ENCODE measurements at regions not wholly inside any gene's neighbourhood (a gene's known extent, or its start where the extent isn't known, plus 50 kb on each side); places are given as distances from the start of the nearest gene placed in this dataset.

DNA sequence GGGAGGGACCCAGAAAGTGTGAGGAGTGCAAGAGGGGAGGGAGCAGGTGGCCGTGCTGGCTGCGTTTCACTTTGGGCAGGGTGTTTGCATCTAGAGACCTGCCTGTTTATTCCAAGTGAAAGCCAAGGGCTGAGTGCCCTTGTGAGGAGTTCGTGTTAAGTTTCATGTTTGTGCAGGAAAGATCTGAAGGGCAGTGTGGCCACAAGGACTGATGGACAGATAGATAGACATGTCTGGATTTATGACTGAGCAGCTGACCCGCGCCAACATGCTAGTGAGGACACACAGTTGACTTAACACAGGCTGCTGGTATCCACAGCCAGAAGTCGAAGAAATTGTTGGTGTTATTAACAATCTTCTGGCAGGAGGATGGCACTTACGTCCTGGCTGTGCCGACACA is 387.6 kb upstream of the TNP1 start:
- no peak for DNase-seq (ENCODE audit: low read depth, low spot score)

- no peak for DNase-seq (ENCODE audit: low read depth, low spot score)
These were observed 386.2 kb upstream of the TNP1 start for GRCh38 chr2:217246108-217246507.

- DNase-seq (ENCODE audit: low read depth, low spot score) = no peak
These were observed 385.0 kb upstream of the TNP1 start for GRCh38 chr2:217244815-217245214.

- no peak for DNase-seq (ENCODE audit: low read depth, low spot score)
These were observed 383.1 kb upstream of the TNP1 start for GRCh38 chr2:217242947-217243346.

GRCh38 chr2:217231724-217232123 is 371.9 kb upstream of the TNP1 start:
- no peak for DNase-seq (ENCODE audit: low read depth, low spot score)

DNA sequence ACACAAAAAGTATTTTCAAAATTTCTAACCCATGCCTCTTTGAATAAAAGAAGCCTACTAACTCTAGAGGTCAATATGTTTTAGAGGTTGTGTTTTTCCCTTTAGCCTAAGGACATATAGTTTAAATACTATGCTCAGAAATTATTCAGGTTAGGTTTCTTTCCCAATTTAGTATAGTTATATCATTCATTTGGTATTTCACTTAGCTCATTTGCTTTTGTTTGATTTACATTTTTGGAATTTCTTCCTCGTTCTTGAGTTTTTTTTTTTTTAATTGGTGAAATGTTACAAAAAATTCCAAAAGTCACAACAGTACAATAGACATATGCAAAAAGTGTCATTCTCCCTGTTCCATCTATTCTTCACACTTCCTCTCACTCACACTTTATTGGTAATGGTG is 371.3 kb upstream of the TNP1 start:
- no peak for DNase-seq (ENCODE audit: low read depth, low spot score)

GRCh38 chr2:217228732-217229131 is 368.9 kb upstream of the TNP1 start:
- no peak for DNase-seq (ENCODE audit: low read depth, low spot score)

GRCh38 chr2:217227794-217228193 is 367.9 kb upstream of the TNP1 start:
- no peak for DNase-seq (ENCODE audit: low read depth, low spot score)

DNA sequence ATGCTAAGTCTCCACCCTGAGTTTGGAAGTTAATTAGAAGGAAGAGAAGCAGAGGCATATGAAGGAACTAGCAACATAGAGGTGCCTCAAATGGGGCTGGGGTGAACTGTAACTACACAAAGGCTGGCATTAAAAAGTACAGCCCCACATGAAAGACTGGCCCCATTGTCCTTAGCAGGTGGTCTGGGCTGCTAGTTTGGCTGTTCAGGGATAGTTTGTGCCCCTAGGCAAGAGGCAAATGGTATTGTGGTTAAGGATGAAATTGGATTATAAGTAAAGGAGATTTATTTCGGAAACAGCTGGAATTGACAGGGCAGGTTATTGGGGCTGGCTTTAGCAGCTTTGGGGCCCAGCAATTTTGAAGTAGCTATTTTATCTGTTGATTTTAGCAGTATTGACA is 365.7 kb upstream of the TNP1 start:
- DNase-seq (ENCODE audit: low read depth, low spot score) = no peak

GRCh38 chr2:217223222-217223930 is 363.5 kb upstream of the TNP1 start:
- no peak for DNase-seq (ENCODE audit: low read depth, low spot score)

- DNase-seq (ENCODE audit: low read depth, low spot score) = no peak
These were observed 362.5 kb upstream of the TNP1 start for GRCh38 chr2:217222309-217222910.

GRCh38 chr2:217220228-217221013 is 360.6 kb upstream of the TNP1 start:
- DNase-seq (ENCODE audit: low read depth, low spot score) = no peak

DNA sequence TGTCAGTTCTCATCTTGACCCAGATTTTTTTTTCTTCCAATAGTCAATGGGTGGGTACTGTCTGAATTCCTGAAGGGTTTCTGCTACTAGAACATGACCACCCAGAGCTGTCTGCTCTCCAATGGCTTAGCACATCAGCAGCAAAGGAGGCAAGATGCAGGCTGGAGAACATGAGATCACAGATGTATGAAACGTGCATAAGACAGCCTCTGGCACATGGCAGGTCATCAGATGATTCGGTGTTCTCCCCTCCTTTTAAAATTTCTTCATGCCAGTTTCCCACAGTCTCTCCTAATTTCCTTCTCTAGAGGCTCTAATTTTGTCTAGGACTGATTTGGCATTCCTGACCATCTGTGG is 359.3 kb upstream of the TNP1 start:
- no peak for DNase-seq (ENCODE audit: low read depth, low spot score)

GRCh38 chr2:217218269-217219163 is 358.7 kb upstream of the TNP1 start:
- DNase-seq (ENCODE audit: low read depth, low spot score) = no peak

- DNase-seq (ENCODE audit: low read depth, low spot score) = no peak
These were observed 357.1 kb upstream of the TNP1 start for GRCh38 chr2:217216982-217217381.

- DNase-seq (ENCODE audit: low read depth, low spot score) = no peak
These were observed 356.5 kb upstream of the TNP1 start for GRCh38 chr2:217216316-217216715.

- DNase-seq (ENCODE audit: low read depth, low spot score) = no peak
These were observed 356.0 kb upstream of the TNP1 start for GRCh38 chr2:217215877-217216276.

- DNase-seq (ENCODE audit: low read depth, low spot score) = no peak
These were observed 349.0 kb upstream of the TNP1 start for GRCh38 chr2:217208867-217209266.

GRCh38 chr2:217207699-217208010 is 347.8 kb upstream of the TNP1 start:
- no peak for DNase-seq (ENCODE audit: low read depth, low spot score)

GRCh38 chr2:217206907-217207698 is 347.2 kb upstream of the TNP1 start:
- DNase-seq (ENCODE audit: low read depth, low spot score) = no peak

GRCh38 chr2:217206016-217206725 is 346.3 kb upstream of the TNP1 start:
- no peak for DNase-seq (ENCODE audit: low read depth, low spot score)
